ENCODE measurements at regions not wholly inside any gene's neighbourhood (a gene's known extent, or its start where the extent isn't known, plus 50 kb on each side); places are given as distances from the start of the nearest gene placed in this dataset.

GRCh38 chr11:127649071-127649470, 648.5 kb upstream of the KIRREL3 start:
- no peak for DNase-seq

- no peak for DNase-seq
Observed at GRCh38 chr11:127648583-127648982, 648.0 kb upstream of the KIRREL3 start.

- no peak for DNase-seq
Observed at GRCh38 chr11:127644366-127644765, 643.8 kb upstream of the KIRREL3 start.

- no peak for DNase-seq
Observed at GRCh38 chr11:127643268-127644058, 642.9 kb upstream of the KIRREL3 start.

GRCh38 chr11:127640561-127641451, 640.2 kb upstream of the KIRREL3 start:
- peak; percentile 4 for DNase-seq

- no peak for DNase-seq
Observed at GRCh38 chr11:127639916-127640315, 639.3 kb upstream of the KIRREL3 start.

GRCh38 chr11:127632976-127633680, 632.6 kb upstream of the KIRREL3 start:
- no peak for DNase-seq

GRCh38 chr11:127632546-127632945, 632.0 kb upstream of the KIRREL3 start:
- no peak for DNase-seq

GRCh38 chr11:127631974-127632373, 631.4 kb upstream of the KIRREL3 start:
- DNase-seq: no peak

GRCh38 chr11:127629200-127629599, 628.6 kb upstream of the KIRREL3 start:
- no peak for DNase-seq

GRCh38 chr11:127628458-127628785, 627.9 kb upstream of the KIRREL3 start:
- DNase-seq: no peak

GRCh38 chr11:127627629-127628457, 627.3 kb upstream of the KIRREL3 start:
- DNase-seq: no peak

GRCh38 chr11:127627204-127627603, 626.6 kb upstream of the KIRREL3 start:
- no peak for DNase-seq

GRCh38 chr11:127625402-127625801, 624.8 kb upstream of the KIRREL3 start:
- DNase-seq: no peak

GRCh38 chr11:127624306-127624856, 623.8 kb upstream of the KIRREL3 start:
- DNase-seq: peak; percentile 29

- no peak for DNase-seq
Observed at GRCh38 chr11:127622686-127623085, 622.1 kb upstream of the KIRREL3 start.

- DNase-seq: no peak
Observed at GRCh38 chr11:127620671-127621070, 620.1 kb upstream of the KIRREL3 start.

GRCh38 chr11:127619946-127620345, 619.4 kb upstream of the KIRREL3 start:
- DNase-seq: no peak

GRCh38 chr11:127618721-127619120, 618.2 kb upstream of the KIRREL3 start:
- no peak for DNase-seq

GRCh38 chr11:127616158-127616557, 615.6 kb upstream of the KIRREL3 start:
- no peak for DNase-seq

- DNase-seq: no peak
Observed at GRCh38 chr11:127612607-127613006, 612.0 kb upstream of the KIRREL3 start.
